Right lobe of liver (tissue), 4 donors: ENCODE measurements at regions not wholly inside any gene's neighbourhood (a gene's known extent, or its start where the extent isn't known, plus 50 kb on each side); places are given as distances from the start of the nearest gene placed in this dataset.

Experiments used
- POLR2A ChIP-seq: fragments of 450-650 bp; IDR thresholded peaks from one replicate; pipeline ENCODE4 v1.6.1; 2017; ENCODE audit warnings: antibody characterized with exemption, mild to moderate bottlenecking
- TF ChIP-seq, protein P1 (sequence below), 4 donors: fragments of 200-600 bp in 3 of 4; fragments of 450-650 bp in 1 of 4; IDR thresholded peaks; one replicate each; pipeline versions ENCODE4 v1.5.1 to v1.8.0; 2016 to 2022; ENCODE audit warnings: antibody characterized with exemption in 4 of 4, mild to moderate bottlenecking in 2 of 4
- donor health status: DM: no; HTN: no; CAD: no.
- donor health status: DM: no; HTN: no; CAD: no.
- donor health status: DM: no; HTN: yes; CAD: no.

GRCh38 chr14:61202124-61202523 is 79.0 kb downstream of the TMEM30B start:
- TF ChIP-seq, protein P1, sequence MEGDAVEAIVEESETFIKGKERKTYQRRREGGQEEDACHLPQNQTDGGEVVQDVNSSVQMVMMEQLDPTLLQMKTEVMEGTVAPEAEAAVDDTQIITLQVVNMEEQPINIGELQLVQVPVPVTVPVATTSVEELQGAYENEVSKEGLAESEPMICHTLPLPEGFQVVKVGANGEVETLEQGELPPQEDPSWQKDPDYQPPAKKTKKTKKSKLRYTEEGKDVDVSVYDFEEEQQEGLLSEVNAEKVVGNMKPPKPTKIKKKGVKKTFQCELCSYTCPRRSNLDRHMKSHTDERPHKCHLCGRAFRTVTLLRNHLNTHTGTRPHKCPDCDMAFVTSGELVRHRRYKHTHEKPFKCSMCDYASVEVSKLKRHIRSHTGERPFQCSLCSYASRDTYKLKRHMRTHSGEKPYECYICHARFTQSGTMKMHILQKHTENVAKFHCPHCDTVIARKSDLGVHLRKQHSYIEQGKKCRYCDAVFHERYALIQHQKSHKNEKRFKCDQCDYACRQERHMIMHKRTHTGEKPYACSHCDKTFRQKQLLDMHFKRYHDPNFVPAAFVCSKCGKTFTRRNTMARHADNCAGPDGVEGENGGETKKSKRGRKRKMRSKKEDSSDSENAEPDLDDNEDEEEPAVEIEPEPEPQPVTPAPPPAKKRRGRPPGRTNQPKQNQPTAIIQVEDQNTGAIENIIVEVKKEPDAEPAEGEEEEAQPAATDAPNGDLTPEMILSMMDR (IDR thresholded peaks at IDR 0.05), result no peak
- no peak for TF ChIP-seq POLR2A
